Stromal cell of bone marrow (primary cell): ENCODE measurements at regions not wholly inside any gene's neighbourhood (a gene's known extent, or its start where the extent isn't known, plus 50 kb on each side); places are given as distances from the start of the nearest gene placed in this dataset.
"Not testable (repeated sequence)": the region's sequence is repeated elsewhere in the genome, so short reads cannot be mapped to it uniquely, and the experiment has no call there.

Experiments
- DNase-seq: peaks from one replicate; pipeline ENCODE4 v3.0.0-alpha.2; 2012; ENCODE audit warnings: low read depth

- no peak for DNase-seq
These were observed 1449.4 kb downstream of the LRFN5 start for GRCh38 chr14:43056106-43056505.

DNA sequence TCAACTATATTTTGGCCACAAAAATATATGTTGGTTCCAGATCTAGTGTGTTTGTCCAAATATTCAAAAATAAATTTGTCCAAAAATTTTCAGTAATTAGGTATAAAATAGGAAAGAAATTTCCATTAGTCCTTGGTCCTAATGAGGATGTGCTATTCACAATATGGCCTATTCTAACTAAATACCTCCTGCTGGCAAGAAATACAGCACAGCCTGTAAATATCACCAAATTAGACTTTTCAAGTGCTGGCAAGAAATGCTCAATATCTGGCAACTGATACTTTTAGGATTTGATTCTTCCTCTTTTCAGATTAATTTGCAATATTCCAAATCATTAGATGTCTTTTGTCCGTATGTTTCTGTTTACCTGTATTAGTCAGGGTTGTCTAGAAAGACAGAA, 1446.2 kb downstream of the LRFN5 start:
- DNase-seq, result no peak

GRCh38 chr14:43043850-43044249, 1437.2 kb downstream of the LRFN5 start:
- DNase-seq, result no peak

- DNase-seq, result no peak
These were observed 1435.7 kb downstream of the LRFN5 start for GRCh38 chr14:43042408-43042807.

DNA sequence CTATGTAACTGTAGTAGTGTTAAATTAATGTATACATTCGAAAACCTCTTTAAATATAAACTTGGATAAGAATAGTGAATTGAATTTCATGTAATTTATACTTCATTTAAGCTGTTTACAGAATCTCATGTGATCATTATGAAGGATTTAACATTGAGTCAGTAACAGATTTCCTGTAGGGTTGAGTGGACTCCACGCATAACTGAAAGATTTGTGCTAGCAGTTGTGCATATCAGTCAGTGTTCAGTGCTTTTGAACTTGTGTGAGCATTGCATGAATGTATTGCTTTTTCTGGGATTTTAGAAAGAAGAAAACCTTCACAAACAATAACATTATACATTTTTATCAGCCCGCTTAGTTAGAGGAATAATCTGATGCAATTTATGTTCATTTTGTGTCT, 1435.3 kb downstream of the LRFN5 start:
- DNase-seq, result no peak

DNA sequence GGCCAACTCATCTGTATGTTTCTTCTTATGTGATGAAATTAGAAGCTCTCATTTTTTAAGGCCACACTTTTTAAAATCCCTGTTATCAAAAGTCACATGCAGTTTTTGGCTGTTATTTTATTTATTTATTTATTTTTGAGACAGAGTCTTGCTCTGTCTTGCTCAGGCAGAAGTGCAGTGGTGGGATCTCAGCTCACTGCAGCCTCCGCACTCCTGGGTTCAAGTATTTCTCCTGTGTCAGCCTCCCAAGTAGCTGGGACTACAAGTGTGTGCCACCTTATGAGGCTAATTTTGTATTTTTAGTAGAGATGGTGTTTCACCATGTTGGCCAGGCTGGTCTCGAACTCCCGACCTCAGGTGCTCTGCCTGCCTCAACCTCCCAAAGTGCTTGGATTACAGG, 1434.5 kb downstream of the LRFN5 start:
- no peak for DNase-seq

GRCh38 chr14:43039881-43040280, 1433.2 kb downstream of the LRFN5 start:
- no peak for DNase-seq

DNA sequence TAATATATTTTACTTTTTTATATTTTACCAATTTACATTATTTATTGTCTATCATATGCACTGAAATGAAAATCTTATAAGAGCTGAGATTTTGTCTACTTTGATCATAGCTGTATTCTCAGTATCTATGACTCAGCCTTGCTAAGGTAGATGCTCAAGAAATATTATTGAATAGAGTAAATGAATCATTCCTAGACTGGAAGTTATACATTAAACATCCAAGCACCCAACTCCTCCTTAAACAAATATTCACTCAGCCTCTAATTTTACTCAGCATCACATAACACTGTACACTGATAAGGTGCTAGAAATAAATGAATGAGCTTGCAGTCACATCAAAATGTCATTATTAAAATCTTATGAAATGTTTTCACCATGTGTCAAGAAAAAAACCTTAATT, 1424.9 kb downstream of the LRFN5 start:
- DNase-seq, result no peak

- DNase-seq, result no peak
These were observed 1415.6 kb downstream of the LRFN5 start for GRCh38 chr14:43022094-43022800.

DNA sequence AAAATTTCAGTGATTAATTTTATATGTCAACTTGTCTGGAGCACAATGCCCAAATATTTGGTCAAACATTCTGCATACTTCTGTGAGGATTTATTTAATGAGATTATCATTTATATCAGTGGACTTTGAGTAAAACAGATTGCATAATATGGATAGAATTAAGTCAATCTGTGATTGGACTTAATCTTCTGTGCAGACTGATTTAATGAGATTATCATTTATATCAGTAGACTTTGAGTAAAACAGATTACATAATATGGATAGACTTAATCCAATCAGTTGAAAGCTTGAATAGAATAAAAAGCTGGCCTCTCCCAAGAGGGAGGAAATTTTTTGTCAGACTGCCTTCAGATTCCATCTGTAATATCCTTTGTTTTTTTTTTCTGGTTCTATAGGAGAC, 1413.2 kb downstream of the LRFN5 start:
- no peak for DNase-seq

- DNase-seq, result no peak
These were observed 1407.7 kb downstream of the LRFN5 start for GRCh38 chr14:43014338-43014737.

- DNase-seq, result no peak
These were observed 1406.1 kb downstream of the LRFN5 start for GRCh38 chr14:43012817-43013216.

GRCh38 chr14:43005807-43006206, 1399.1 kb downstream of the LRFN5 start:
- peak; percentile 4 for DNase-seq

DNA sequence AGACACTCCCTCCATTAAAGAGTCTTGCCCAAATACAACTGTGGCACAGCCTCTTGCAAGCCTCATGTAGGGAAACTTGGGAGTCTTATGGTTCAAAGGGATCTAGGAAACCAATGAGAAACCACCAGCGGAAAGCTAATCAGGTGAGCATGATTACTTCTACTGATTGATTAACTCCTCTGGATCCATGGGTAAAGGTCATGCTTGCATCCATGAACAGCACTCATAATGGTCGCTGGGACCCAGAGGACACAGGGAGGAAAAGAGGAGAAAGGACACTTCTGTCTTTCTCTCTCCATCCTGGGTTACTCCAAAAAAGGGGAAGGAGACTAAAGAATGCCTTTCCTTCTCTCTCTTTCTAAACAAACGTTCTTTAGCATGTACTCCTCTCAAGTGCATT, 1397.2 kb downstream of the LRFN5 start:
- DNase-seq, result no peak

DNA sequence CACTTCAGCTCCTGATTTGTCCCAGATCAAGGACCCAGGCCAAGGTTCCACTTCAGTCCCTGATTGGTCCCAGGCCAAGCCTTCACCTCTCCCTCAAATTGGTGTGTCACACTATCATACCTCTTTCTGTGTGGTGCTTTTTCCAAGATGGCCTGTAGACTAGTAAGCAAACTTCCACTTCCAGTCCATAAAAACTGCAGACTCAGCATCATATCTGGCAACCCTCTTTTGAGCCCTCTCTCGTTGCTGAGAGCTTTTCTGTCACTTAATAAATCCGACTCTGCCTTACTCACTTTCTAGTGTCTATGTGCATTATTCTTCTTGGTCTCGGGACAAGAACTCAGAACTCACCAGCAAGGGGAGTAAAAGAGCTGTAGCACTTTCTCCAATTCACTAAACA, 1395.1 kb downstream of the LRFN5 start:
- DNase-seq, result no peak

DNA sequence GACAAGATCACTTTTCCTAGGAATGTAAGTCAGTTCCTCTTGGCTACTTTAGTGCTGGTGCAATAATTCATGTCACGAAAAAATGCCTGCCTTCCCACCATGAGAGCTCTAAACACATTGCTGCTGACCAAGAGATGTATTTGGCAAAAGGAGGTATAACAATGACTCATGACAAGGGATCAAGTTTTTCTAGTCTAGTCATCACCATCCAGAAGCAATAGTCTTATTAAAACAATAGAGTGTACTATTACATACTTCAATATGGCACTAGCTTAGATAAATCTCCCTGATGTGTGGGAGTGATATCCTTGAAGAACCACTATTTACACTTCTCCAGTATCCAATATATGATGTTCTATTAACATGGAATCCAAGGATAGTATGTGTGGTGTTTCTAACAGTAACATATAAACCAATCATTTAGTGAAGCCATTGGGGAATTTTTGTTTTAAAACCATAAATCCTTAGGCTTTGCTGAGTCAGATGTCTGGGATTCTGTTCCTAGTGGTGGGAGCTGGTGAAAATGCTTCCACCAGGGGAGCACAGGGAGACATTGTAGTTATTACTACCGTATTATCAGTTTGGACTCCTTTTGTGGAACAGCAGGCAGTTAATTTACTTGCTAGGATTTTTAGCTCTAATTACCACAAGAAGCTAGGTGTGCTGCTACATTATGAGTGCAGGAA, 1387.5 kb downstream of the LRFN5 start:
- peak; percentile 70 for DNase-seq

DNA sequence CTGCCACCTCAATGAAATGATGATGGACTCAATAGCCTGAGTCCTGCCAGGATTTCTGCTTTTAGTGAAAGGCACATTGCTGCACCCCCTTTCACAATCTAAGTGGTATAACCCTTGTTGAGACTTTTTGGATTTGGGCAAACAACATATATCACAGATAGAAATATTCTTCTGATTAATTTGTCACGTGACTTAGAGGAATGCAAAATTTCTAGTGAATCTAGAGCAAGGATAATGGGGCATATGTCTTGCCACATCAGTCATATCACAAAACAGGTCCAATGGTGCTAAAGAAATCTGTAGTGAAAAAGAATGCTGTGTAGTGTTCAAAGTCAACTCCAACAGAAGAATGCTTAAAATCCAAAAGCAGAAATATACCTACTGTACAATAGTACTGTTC, 1386.3 kb downstream of the LRFN5 start:
- no peak for DNase-seq

DNA sequence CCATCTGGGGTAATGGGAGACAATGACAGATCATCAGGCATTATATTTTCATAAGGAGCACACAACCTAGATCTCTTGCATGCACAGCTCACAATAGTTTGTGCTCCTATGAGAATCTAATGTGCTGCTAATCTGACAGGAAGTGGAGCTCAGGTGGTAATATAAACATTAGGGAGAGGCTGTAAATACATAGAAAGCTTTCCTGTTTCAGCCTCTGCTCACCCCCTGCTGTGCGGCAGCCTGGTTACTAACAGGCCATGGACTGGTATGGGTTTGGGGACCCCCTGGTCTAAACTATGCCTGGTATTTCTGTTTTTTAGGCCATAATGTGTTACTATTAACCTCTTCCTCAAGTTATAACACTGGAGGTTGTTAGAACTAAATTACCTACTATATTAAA, 1373.7 kb downstream of the LRFN5 start:
- DNase-seq, result no peak

GRCh38 chr14:42973171-42973570, 1366.5 kb downstream of the LRFN5 start:
- not testable (repeated sequence) for DNase-seq

- DNase-seq, result no peak
These were observed 1358.8 kb downstream of the LRFN5 start for GRCh38 chr14:42965512-42965911.

GRCh38 chr14:42961509-42961908, 1354.8 kb downstream of the LRFN5 start:
- DNase-seq, result no peak

DNA sequence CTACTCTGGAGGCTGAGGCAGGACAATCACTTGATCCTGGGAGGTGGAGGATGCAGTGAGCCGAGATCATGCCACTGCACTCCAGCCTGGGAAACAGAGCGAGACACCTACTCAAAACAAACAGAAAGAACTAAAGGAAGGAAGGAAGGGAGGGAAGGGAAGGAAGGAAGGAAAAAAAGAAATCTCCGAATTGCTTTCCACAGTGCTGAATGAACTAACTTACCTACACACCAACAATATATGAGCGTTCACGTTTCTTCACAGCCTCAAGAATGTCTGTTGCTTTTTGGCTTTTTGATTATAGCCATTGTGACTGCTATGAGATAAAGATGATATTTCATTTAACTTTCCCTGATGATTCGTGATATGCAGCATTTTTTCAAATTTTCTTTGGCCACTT, 1343.7 kb downstream of the LRFN5 start:
- DNase-seq, result no peak

GRCh38 chr14:42947991-42948390, 1341.3 kb downstream of the LRFN5 start:
- no peak for DNase-seq

GRCh38 chr14:42944284-42944683, 1337.6 kb downstream of the LRFN5 start:
- DNase-seq, result peak; percentile 22
